ENCODE measurements at regions not wholly inside any gene's neighbourhood (a gene's known extent, or its start where the extent isn't known, plus 50 kb on each side); places are given as distances from the start of the nearest gene placed in this dataset.

GRCh38 chr4:100108869-100109268, 81.4 kb downstream of the DDIT4L start:
- Histone ChIP-seq H3K27me3 (ENCODE audit: control insufficient read depth in 5 of 5, insufficient read depth in 4 of 5, low read length in 5 of 5) (no peaks in the 10 kb centered on the region), H3K9me3 (ENCODE audit: control insufficient read depth in 5 of 5, low read length in 5 of 5) (no peaks in the 10 kb centered on the region), H3K9ac (ENCODE audit: low read length in 5 of 5) (no peak overlapping the region), H3K4me1 (ENCODE audit: control insufficient read depth in 5 of 5, insufficient read depth in 5 of 5, low read length in 5 of 5) (no peaks in the 10 kb centered on the region), H3K4me3 (ENCODE audit: low read depth in 1 of 5, low read length in 5 of 5) (no peak overlapping the region), H3K36me3 (ENCODE audit: control insufficient read depth in 5 of 5, insufficient read depth in 5 of 5, low read length in 5 of 5) (no peaks in the 10 kb centered on the region), H3K27ac (ENCODE audit: low read depth, low read length) (no peak overlapping the region)

- H3K9me3 ChIP-seq (ENCODE audit: control insufficient read depth in 5 of 5, low read length in 5 of 5) = no peaks in the 10 kb centered on the region
- no peaks in the 10 kb centered on the region for H3K4me1 ChIP-seq (ENCODE audit: control insufficient read depth in 5 of 5, insufficient read depth in 5 of 5, low read length in 5 of 5)
These were observed 83.3 kb downstream of the DDIT4L start for GRCh38 chr4:100106982-100107381.

GRCh38 chr4:100103671-100104070, 86.6 kb downstream of the DDIT4L start:
- Histone ChIP-seq H3K9ac (ENCODE audit: low read length in 5 of 5) (no peak overlapping the region), H3K4me3 (ENCODE audit: low read depth in 1 of 5, low read length in 5 of 5) (no peak overlapping the region), H3K36me3 (ENCODE audit: control insufficient read depth in 5 of 5, insufficient read depth in 5 of 5, low read length in 5 of 5) (no peaks in the 10 kb centered on the region), H3K27me3 (ENCODE audit: control insufficient read depth in 5 of 5, insufficient read depth in 4 of 5, low read length in 5 of 5) (no peaks in the 10 kb centered on the region), H3K27ac (ENCODE audit: low read depth, low read length) (no peak overlapping the region), H3K9me3 (ENCODE audit: control insufficient read depth in 5 of 5, low read length in 5 of 5) (no peaks in the 10 kb centered on the region), H3K4me1 (ENCODE audit: control insufficient read depth in 5 of 5, insufficient read depth in 5 of 5, low read length in 5 of 5) (no peaks in the 10 kb centered on the region)

More at GRCh38 chr4:100106982-100107381, 83.3 kb downstream of the DDIT4L start:
- Histone ChIP-seq H3K36me3 (ENCODE audit: control insufficient read depth in 5 of 5, insufficient read depth in 5 of 5, low read length in 5 of 5) (no peaks in the 10 kb centered on the region), H3K9ac (ENCODE audit: low read length in 5 of 5) (no peak overlapping the region), H3K27ac (ENCODE audit: low read depth, low read length) (no peak overlapping the region), H3K4me3 (ENCODE audit: low read depth in 1 of 5, low read length in 5 of 5) (no peak overlapping the region), H3K27me3 (ENCODE audit: control insufficient read depth in 5 of 5, insufficient read depth in 4 of 5, low read length in 5 of 5) (no peaks in the 10 kb centered on the region)

- H3K4me1 ChIP-seq (ENCODE audit: control insufficient read depth in 5 of 5, insufficient read depth in 5 of 5, low read length in 5 of 5) = peaks cover 0 to under 1% (median under 1%) of the 10 kb centered on the region in 5 donors
- H3K9ac ChIP-seq (ENCODE audit: low read length in 5 of 5) = no peak overlapping the region
- no peaks in the 10 kb centered on the region for H3K27me3 ChIP-seq (ENCODE audit: control insufficient read depth in 5 of 5, insufficient read depth in 4 of 5, low read length in 5 of 5)
- H3K4me3 ChIP-seq (ENCODE audit: low read depth in 1 of 5, low read length in 5 of 5) = no peak overlapping the region
- no peaks in the 10 kb centered on the region for H3K9me3 ChIP-seq (ENCODE audit: control insufficient read depth in 5 of 5, low read length in 5 of 5)
- H3K27ac ChIP-seq (ENCODE audit: low read depth, low read length) = no peak overlapping the region
- no peaks in the 10 kb centered on the region for H3K36me3 ChIP-seq (ENCODE audit: control insufficient read depth in 5 of 5, insufficient read depth in 5 of 5, low read length in 5 of 5)
These were observed 89.3 kb downstream of the DDIT4L start for GRCh38 chr4:100100985-100101384.

GRCh38 chr4:100099746-100100145, 90.5 kb downstream of the DDIT4L start:
- Histone ChIP-seq H3K9ac (ENCODE audit: low read length in 5 of 5) (no peak overlapping the region), H3K27me3 (ENCODE audit: control insufficient read depth in 5 of 5, insufficient read depth in 4 of 5, low read length in 5 of 5) (no peaks in the 10 kb centered on the region), H3K9me3 (ENCODE audit: control insufficient read depth in 5 of 5, low read length in 5 of 5) (no peaks in the 10 kb centered on the region), H3K4me3 (ENCODE audit: low read depth in 1 of 5, low read length in 5 of 5) (no peak overlapping the region), H3K36me3 (ENCODE audit: control insufficient read depth in 5 of 5, insufficient read depth in 5 of 5, low read length in 5 of 5) (no peaks in the 10 kb centered on the region), H3K27ac (ENCODE audit: low read depth, low read length) (no peak overlapping the region), H3K4me1 (ENCODE audit: control insufficient read depth in 5 of 5, insufficient read depth in 5 of 5, low read length in 5 of 5) (peaks cover 0 to 5% (median 3%) of the 10 kb centered on the region in 5 donors)

- Histone ChIP-seq H3K27ac (ENCODE audit: low read depth, low read length) (no peak overlapping the region), H3K9me3 (ENCODE audit: control insufficient read depth in 5 of 5, low read length in 5 of 5) (no peaks in the 10 kb centered on the region), H3K4me3 (ENCODE audit: low read depth in 1 of 5, low read length in 5 of 5) (no peak overlapping the region), H3K4me1 (ENCODE audit: control insufficient read depth in 5 of 5, insufficient read depth in 5 of 5, low read length in 5 of 5) (peaks cover 0 to 9% (median 4%) of the 10 kb centered on the region in 5 donors), H3K36me3 (ENCODE audit: control insufficient read depth in 5 of 5, insufficient read depth in 5 of 5, low read length in 5 of 5) (no peaks in the 10 kb centered on the region), H3K27me3 (ENCODE audit: control insufficient read depth in 5 of 5, insufficient read depth in 4 of 5, low read length in 5 of 5) (peaks cover 0 to under 1% (median 0%) of the 10 kb centered on the region in 5 donors), H3K9ac (ENCODE audit: low read length in 5 of 5) (no peak overlapping the region)
These were observed 91.6 kb downstream of the DDIT4L start for GRCh38 chr4:100098681-100099080.

- peaks cover 0 to 15% (median 7%) of the 10 kb centered on the region in 5 donors for H3K4me1 ChIP-seq (ENCODE audit: control insufficient read depth in 5 of 5, insufficient read depth in 5 of 5, low read length in 5 of 5)
- no peak overlapping the region for H3K9ac ChIP-seq (ENCODE audit: low read length in 5 of 5)
- no peaks in the 10 kb centered on the region for H3K36me3 ChIP-seq (ENCODE audit: control insufficient read depth in 5 of 5, insufficient read depth in 5 of 5, low read length in 5 of 5)
- no peak overlapping the region for H3K4me3 ChIP-seq (ENCODE audit: low read depth in 1 of 5, low read length in 5 of 5)
- H3K27ac ChIP-seq (ENCODE audit: low read depth, low read length) = no peak overlapping the region
- H3K27me3 ChIP-seq (ENCODE audit: control insufficient read depth in 5 of 5, insufficient read depth in 4 of 5, low read length in 5 of 5) = peaks cover 0 to 3% (median 0%) of the 10 kb centered on the region in 5 donors
- no peaks in the 10 kb centered on the region for H3K9me3 ChIP-seq (ENCODE audit: control insufficient read depth in 5 of 5, low read length in 5 of 5)
These were observed 92.2 kb downstream of the DDIT4L start for GRCh38 chr4:100098011-100098545.

GRCh38 chr4:100095729-100096595, 94.3 kb downstream of the DDIT4L start:
- Histone ChIP-seq H3K9ac (ENCODE audit: low read length in 5 of 5) (no peak overlapping the region), H3K4me1 (ENCODE audit: control insufficient read depth in 5 of 5, insufficient read depth in 5 of 5, low read length in 5 of 5) (peaks cover 0 to 16% (median 7%) of the 10 kb centered on the region in 5 donors), H3K27me3 (ENCODE audit: control insufficient read depth in 5 of 5, insufficient read depth in 4 of 5, low read length in 5 of 5) (peaks cover 0 to 3% (median 0%) of the 10 kb centered on the region in 5 donors), H3K4me3 (ENCODE audit: low read depth in 1 of 5, low read length in 5 of 5) (no peak overlapping the region), H3K27ac (ENCODE audit: low read depth, low read length) (no peak overlapping the region), H3K36me3 (ENCODE audit: control insufficient read depth in 5 of 5, insufficient read depth in 5 of 5, low read length in 5 of 5) (no peaks in the 10 kb centered on the region), H3K9me3 (ENCODE audit: control insufficient read depth in 5 of 5, low read length in 5 of 5) (no peaks in the 10 kb centered on the region)

- Histone ChIP-seq H3K36me3 (ENCODE audit: control insufficient read depth in 5 of 5, insufficient read depth in 5 of 5, low read length in 5 of 5) (no peaks in the 10 kb centered on the region), H3K27me3 (ENCODE audit: control insufficient read depth in 5 of 5, insufficient read depth in 4 of 5, low read length in 5 of 5) (peaks cover 0 to 3% (median 0%) of the 10 kb centered on the region in 5 donors), H3K27ac (ENCODE audit: low read depth, low read length) (peak overlapping the region; percentile 25), H3K9me3 (ENCODE audit: control insufficient read depth in 5 of 5, low read length in 5 of 5) (no peaks in the 10 kb centered on the region), H3K9ac (ENCODE audit: low read length in 5 of 5) (peak overlapping the region in 1 of 5 donors; percentile 66), H3K4me3 (ENCODE audit: low read depth in 1 of 5, low read length in 5 of 5) (no peak overlapping the region), H3K4me1 (ENCODE audit: control insufficient read depth in 5 of 5, insufficient read depth in 5 of 5, low read length in 5 of 5) (peaks cover 0 to 16% (median 7%) of the 10 kb centered on the region in 5 donors)
These were observed 97.0 kb downstream of the DDIT4L start for GRCh38 chr4:100093091-100093866.

GRCh38 chr4:100087743-100088142, 102.5 kb downstream of the DDIT4L start:
- Histone ChIP-seq H3K9ac (ENCODE audit: low read length in 5 of 5) (no peak overlapping the region), H3K27me3 (ENCODE audit: control insufficient read depth in 5 of 5, insufficient read depth in 4 of 5, low read length in 5 of 5) (no peaks in the 10 kb centered on the region), H3K27ac (ENCODE audit: low read depth, low read length) (no peak overlapping the region), H3K4me1 (ENCODE audit: control insufficient read depth in 5 of 5, insufficient read depth in 5 of 5, low read length in 5 of 5) (peaks cover 0 to 8% (median 0%) of the 10 kb centered on the region in 5 donors), H3K4me3 (ENCODE audit: low read depth in 1 of 5, low read length in 5 of 5) (no peak overlapping the region), H3K9me3 (ENCODE audit: control insufficient read depth in 5 of 5, low read length in 5 of 5) (no peaks in the 10 kb centered on the region), H3K36me3 (ENCODE audit: control insufficient read depth in 5 of 5, insufficient read depth in 5 of 5, low read length in 5 of 5) (no peaks in the 10 kb centered on the region)
